Epidermal melanocyte (primary cell): ENCODE measurements at regions not wholly inside any gene's neighbourhood (a gene's known extent, or its start where the extent isn't known, plus 50 kb on each side); places are given as distances from the start of the nearest gene placed in this dataset.
A peak's percentile ranks its signal among the peaks of the same experiment; 100 is the strongest.
"Not testable (repeated sequence)": the region's sequence is repeated elsewhere in the genome, so short reads cannot be mapped to it uniquely, and the experiment has no call there.

Source experiments
- DNase-seq: peaks from one replicate; pipeline ENCODE4 v3.0.0; 2011; ENCODE audit warnings: low spot score; ENCODE audit not compliant: insufficient read length

GRCh38 chr12:58009405-58010195 is 68.2 kb downstream of the ATP23 start:
- DNase-seq = peak; percentile 44

- DNase-seq = no peak
Measured at GRCh38 chr12:58011676-58012075, 70.3 kb downstream of the ATP23 start.

- DNase-seq = not testable (repeated sequence)
Measured at GRCh38 chr12:58022379-58023020, 81.1 kb downstream of the ATP23 start.

- no peak for DNase-seq
Measured at GRCh38 chr12:58025431-58025830, 84.1 kb downstream of the ATP23 start.

GRCh38 chr12:58026426-58026825 is 85.1 kb downstream of the ATP23 start:
- DNase-seq = no peak

GRCh38 chr12:58026897-58027891 is 85.8 kb downstream of the ATP23 start:
- DNase-seq = no peak

- DNase-seq = no peak
Measured at GRCh38 chr12:58028294-58028693, 86.9 kb downstream of the ATP23 start.

- no peak for DNase-seq
Measured at GRCh38 chr12:58029260-58029659, 87.9 kb downstream of the ATP23 start.

- no peak for DNase-seq
Measured at GRCh38 chr12:58030566-58031279, 89.4 kb downstream of the ATP23 start.

GRCh38 chr12:58032156-58032555 is 90.8 kb downstream of the ATP23 start:
- no peak for DNase-seq

- DNase-seq = no peak
Measured at GRCh38 chr12:58033831-58034230, 92.5 kb downstream of the ATP23 start.

- no peak for DNase-seq
Measured at GRCh38 chr12:58034311-58034710, 92.9 kb downstream of the ATP23 start.

- no peak for DNase-seq
Measured at GRCh38 chr12:58034712-58035111, 93.3 kb downstream of the ATP23 start.

GRCh38 chr12:58041441-58041840 is 100.1 kb downstream of the ATP23 start:
- DNase-seq = no peak

GRCh38 chr12:58044966-58045365 is 103.6 kb downstream of the ATP23 start:
- no peak for DNase-seq

- DNase-seq = no peak
Measured at GRCh38 chr12:58046271-58046670, 104.9 kb downstream of the ATP23 start.

GRCh38 chr12:58051378-58051777 is 110.0 kb downstream of the ATP23 start:
- DNase-seq = no peak

- DNase-seq = no peak
Measured at GRCh38 chr12:58064666-58065065, 123.3 kb downstream of the ATP23 start.

GRCh38 chr12:58066296-58066695 is 124.9 kb downstream of the ATP23 start:
- no peak for DNase-seq

GRCh38 chr12:58067610-58068387 is 126.4 kb downstream of the ATP23 start:
- DNase-seq = no peak
